ENCODE measurements at regions not wholly inside any gene's neighbourhood (a gene's known extent, or its start where the extent isn't known, plus 50 kb on each side); places are given as distances from the start of the nearest gene placed in this dataset.

DNA sequence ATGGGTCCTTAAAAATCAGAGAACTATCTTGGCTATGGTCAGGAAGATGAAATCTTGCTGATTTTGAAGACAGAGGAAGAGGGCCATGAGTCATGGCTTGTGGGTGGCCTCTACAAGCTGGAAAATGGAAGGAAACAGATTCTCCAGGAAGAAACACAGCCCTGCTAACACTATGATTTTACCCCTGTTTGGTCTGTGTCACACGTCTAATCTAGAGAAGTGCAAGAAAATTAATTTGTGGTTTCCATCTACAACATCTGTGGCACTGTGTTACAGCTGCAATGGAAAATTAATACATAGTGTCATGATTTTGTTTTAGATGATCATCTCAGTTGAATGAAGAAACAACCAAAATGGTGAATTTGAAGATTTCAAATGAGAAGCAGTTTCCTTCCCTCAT lies 288.7 kb upstream of the NRIP1 start:
- TF ChIP-seq CTCF (IDR thresholded peaks at IDR 0.05) (no peak), POLR2A (IDR thresholded peaks at IDR 0.05) (no peak)
